ENCODE measurements at regions not wholly inside any gene's neighbourhood (a gene's known extent, or its start where the extent isn't known, plus 50 kb on each side); places are given as distances from the start of the nearest gene placed in this dataset.

DNA sequence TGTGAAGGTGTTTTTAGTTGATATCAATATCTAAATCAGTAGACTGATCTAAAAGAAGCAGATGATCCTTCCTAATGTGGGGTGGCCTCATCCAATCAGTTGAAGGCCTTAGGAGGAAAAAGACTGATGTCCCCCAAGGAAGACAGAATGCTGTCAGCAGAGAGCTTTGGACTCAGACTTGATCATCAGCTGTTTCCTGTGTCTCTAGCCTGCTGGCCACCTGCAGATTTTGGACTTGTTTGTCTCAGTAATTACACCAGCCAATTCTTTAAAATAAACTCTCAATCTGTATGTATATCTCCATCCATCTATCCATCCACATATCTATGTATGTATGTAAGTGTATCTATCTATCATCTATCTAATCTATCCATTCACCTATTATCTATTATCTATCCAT lies 301.3 kb downstream of the LPIN1 start:
- TF ChIP-seq ZNF274 (IDR thresholded peaks at IDR 0.05; ENCODE audit: low read depth, low read length) (no peak), SUZ12 (IDR thresholded peaks at IDR 0.05; ENCODE audit: extremely low read depth, insufficient read depth, insufficient read length) (no peak)
